ENCODE measurements at regions not wholly inside any gene's neighbourhood (a gene's known extent, or its start where the extent isn't known, plus 50 kb on each side); places are given as distances from the start of the nearest gene placed in this dataset.

- no peak for TF ChIP-seq EZH2 (IDR thresholded peaks at IDR 0.05; ENCODE audit: low read length, missing control alignments)
- TF ChIP-seq, protein P1, sequence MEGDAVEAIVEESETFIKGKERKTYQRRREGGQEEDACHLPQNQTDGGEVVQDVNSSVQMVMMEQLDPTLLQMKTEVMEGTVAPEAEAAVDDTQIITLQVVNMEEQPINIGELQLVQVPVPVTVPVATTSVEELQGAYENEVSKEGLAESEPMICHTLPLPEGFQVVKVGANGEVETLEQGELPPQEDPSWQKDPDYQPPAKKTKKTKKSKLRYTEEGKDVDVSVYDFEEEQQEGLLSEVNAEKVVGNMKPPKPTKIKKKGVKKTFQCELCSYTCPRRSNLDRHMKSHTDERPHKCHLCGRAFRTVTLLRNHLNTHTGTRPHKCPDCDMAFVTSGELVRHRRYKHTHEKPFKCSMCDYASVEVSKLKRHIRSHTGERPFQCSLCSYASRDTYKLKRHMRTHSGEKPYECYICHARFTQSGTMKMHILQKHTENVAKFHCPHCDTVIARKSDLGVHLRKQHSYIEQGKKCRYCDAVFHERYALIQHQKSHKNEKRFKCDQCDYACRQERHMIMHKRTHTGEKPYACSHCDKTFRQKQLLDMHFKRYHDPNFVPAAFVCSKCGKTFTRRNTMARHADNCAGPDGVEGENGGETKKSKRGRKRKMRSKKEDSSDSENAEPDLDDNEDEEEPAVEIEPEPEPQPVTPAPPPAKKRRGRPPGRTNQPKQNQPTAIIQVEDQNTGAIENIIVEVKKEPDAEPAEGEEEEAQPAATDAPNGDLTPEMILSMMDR (conservative IDR thresholded peaks at IDR 0.05 in 1 of 2, IDR thresholded peaks at IDR 0.05 in 1 of 2; ENCODE audit: low read depth in 1 of 2, low read length in 2 of 2) = no peak
Observed at GRCh38 chr10:118844731-118845521, 90.2 kb upstream of the CACUL1 start.

Data from fibroblast of lung (primary cell).